ENCODE measurements at regions not wholly inside any gene's neighbourhood (a gene's known extent, or its start where the extent isn't known, plus 50 kb on each side); places are given as distances from the start of the nearest gene placed in this dataset.

DNA sequence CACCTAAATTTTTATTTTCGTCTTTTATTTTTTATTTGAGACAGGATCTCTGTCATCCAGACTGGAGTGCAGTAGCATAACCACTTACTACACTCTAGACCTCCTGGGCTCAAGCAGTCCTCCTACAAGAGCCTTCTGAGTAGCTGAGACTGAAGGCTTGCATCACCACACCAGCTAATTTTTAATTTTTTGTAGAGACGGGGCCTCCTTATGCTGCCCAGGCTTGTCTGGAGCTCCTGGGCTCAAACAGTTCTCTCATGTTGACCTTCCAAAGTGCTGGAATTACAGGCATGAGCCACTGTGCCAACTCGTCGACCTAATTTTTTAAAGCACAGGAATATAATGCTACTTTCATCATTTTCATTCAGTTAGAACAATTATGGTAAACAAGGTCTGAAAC, 405.4 kb downstream of the AR start:
- Histone ChIP-seq H3K36me3 (ENCODE audit: control insufficient read depth, insufficient read depth, low read length) (no peaks in the 10 kb centered on the region), H3K27ac (ENCODE audit: low read depth, low read length) (no peak overlapping the region), H3K9ac (ENCODE audit: extremely low read depth, low read length, poor library complexity, severe bottlenecking) (no peak overlapping the region), H3K9me3 (ENCODE audit: control insufficient read depth, low read length) (no peaks in the 10 kb centered on the region), H3K27me3 (ENCODE audit: control insufficient read depth, insufficient read depth, low read length, poor library complexity, severe bottlenecking) (no peaks in the 10 kb centered on the region), H3K4me1 (ENCODE audit: control insufficient read depth, insufficient read depth, low read length) (no peaks in the 10 kb centered on the region), H3K4me3 (ENCODE audit: low read length) (no peak overlapping the region)
- Mint-ChIP-seq H3K4me3 (no peak overlapping the region), H3K27ac (no peak overlapping the region), H3K4me1 (no peaks in the 10 kb centered on the region), H3K9me3 (peaks cover 62% of the 10 kb centered on the region), H3K27me3 (ENCODE audit: insufficient read depth) (no peaks in the 10 kb centered on the region), H3K36me3 (ENCODE audit: low read depth) (no peaks in the 10 kb centered on the region)
- WGBS, 2 experiments (ENCODE audit: insufficient coverage in 1 of 2, insufficient read length in 1 of 2): 89 to 100% methylated on average over 1 to 4 of the region's 4 CpGs
- TF ChIP-seq, protein P1, sequence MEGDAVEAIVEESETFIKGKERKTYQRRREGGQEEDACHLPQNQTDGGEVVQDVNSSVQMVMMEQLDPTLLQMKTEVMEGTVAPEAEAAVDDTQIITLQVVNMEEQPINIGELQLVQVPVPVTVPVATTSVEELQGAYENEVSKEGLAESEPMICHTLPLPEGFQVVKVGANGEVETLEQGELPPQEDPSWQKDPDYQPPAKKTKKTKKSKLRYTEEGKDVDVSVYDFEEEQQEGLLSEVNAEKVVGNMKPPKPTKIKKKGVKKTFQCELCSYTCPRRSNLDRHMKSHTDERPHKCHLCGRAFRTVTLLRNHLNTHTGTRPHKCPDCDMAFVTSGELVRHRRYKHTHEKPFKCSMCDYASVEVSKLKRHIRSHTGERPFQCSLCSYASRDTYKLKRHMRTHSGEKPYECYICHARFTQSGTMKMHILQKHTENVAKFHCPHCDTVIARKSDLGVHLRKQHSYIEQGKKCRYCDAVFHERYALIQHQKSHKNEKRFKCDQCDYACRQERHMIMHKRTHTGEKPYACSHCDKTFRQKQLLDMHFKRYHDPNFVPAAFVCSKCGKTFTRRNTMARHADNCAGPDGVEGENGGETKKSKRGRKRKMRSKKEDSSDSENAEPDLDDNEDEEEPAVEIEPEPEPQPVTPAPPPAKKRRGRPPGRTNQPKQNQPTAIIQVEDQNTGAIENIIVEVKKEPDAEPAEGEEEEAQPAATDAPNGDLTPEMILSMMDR (conservative IDR thresholded peaks at IDR 0.05): no peak
- DNase-seq: no peak

DNA sequence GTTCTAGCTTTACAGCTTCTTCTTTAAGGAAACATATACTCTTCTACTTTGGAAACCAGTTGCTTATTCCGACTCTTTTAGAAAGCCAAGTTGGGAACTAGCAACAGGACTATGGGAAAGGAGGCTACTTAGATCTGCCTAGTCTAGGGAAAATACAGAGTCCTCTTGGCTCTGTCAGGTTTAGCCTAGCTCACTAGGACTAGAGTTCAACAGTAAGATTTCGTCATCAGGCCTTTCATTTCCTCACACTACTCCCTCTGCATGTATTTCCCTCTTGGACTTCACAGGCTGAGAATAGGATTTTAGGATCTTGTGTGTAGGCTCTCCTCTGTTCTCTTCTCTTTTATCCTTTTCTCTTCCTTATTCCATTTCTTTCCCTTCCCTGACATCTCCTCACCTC, 409.8 kb downstream of the AR start:
- no peaks in the 10 kb centered on the region for H3K4me1 Mint-ChIP-seq
- no peaks in the 10 kb centered on the region for H3K27me3 ChIP-seq (ENCODE audit: control insufficient read depth, insufficient read depth, low read length, poor library complexity, severe bottlenecking)
- H3K27ac Mint-ChIP-seq: no peak overlapping the region
- 86% methylated on average over 2 of the region's 2 CpGs; no CpG with 5 or more reads in 1 of the 2 experiments for WGBS, 2 experiments (ENCODE audit: insufficient coverage in 1 of 2, insufficient read length in 1 of 2)
- H3K9ac ChIP-seq (ENCODE audit: extremely low read depth, low read length, poor library complexity, severe bottlenecking): no peak overlapping the region
- H3K9me3 Mint-ChIP-seq: peaks cover 60% of the 10 kb centered on the region
- H3K4me3 Mint-ChIP-seq: no peak overlapping the region
- H3K36me3 Mint-ChIP-seq (ENCODE audit: low read depth): no peaks in the 10 kb centered on the region
- H3K4me1 ChIP-seq (ENCODE audit: control insufficient read depth, insufficient read depth, low read length): no peaks in the 10 kb centered on the region
- no peaks in the 10 kb centered on the region for H3K36me3 ChIP-seq (ENCODE audit: control insufficient read depth, insufficient read depth, low read length)
- TF ChIP-seq, protein P1 (conservative IDR thresholded peaks at IDR 0.05): no peak
- no peak for DNase-seq
- H3K4me3 ChIP-seq (ENCODE audit: low read length): no peak overlapping the region
- no peaks in the 10 kb centered on the region for H3K9me3 ChIP-seq (ENCODE audit: control insufficient read depth, low read length)
- no peak overlapping the region for H3K27ac ChIP-seq (ENCODE audit: low read depth, low read length)
- H3K27me3 Mint-ChIP-seq (ENCODE audit: insufficient read depth): no peaks in the 10 kb centered on the region

DNA sequence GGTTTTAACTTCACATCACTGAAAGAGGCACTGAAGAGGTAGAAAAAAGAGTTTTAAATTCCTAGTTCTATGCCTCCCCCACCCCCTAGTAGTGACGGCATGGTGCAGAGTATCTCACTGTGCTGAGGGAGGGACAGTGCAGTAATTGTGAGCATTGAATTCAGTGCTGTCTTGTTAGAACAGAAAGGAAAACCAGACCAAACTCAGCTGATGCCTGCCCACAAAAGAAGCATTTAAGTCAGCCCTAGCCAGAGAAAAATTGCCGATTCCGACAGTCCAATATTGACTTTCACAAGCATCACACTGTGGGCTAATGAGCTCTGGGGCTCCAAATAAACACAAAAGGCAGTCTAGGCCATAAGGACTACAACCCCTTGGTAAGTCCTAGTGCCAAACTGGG, 417.7 kb downstream of the AR start:
- TF ChIP-seq, protein P1 (conservative IDR thresholded peaks at IDR 0.05): no peak
- Histone ChIP-seq H3K4me1 (ENCODE audit: control insufficient read depth, insufficient read depth, low read length) (no peaks in the 10 kb centered on the region), H3K4me3 (ENCODE audit: low read length) (no peak overlapping the region), H3K27ac (ENCODE audit: low read depth, low read length) (no peak overlapping the region), H3K9me3 (ENCODE audit: control insufficient read depth, low read length) (no peaks in the 10 kb centered on the region), H3K27me3 (ENCODE audit: control insufficient read depth, insufficient read depth, low read length, poor library complexity, severe bottlenecking) (no peaks in the 10 kb centered on the region), H3K36me3 (ENCODE audit: control insufficient read depth, insufficient read depth, low read length) (no peaks in the 10 kb centered on the region), H3K9ac (ENCODE audit: extremely low read depth, low read length, poor library complexity, severe bottlenecking) (no peak overlapping the region)
- 88% methylated on average over 2 of the region's 3 CpGs; no CpG with 5 or more reads in 1 of the 2 experiments for WGBS, 2 experiments (ENCODE audit: insufficient coverage in 1 of 2, insufficient read length in 1 of 2)
- Mint-ChIP-seq H3K36me3 (ENCODE audit: low read depth) (no peaks in the 10 kb centered on the region), H3K4me3 (no peak overlapping the region), H3K9me3 (peaks cover 40% of the 10 kb centered on the region), H3K27ac (no peak overlapping the region), H3K4me1 (no peaks in the 10 kb centered on the region), H3K27me3 (ENCODE audit: insufficient read depth) (no peaks in the 10 kb centered on the region)
- DNase-seq: no peak
